ENCODE measurements at regions not wholly inside any gene's neighbourhood (a gene's known extent, or its start where the extent isn't known, plus 50 kb on each side); places are given as distances from the start of the nearest gene placed in this dataset.

DNA sequence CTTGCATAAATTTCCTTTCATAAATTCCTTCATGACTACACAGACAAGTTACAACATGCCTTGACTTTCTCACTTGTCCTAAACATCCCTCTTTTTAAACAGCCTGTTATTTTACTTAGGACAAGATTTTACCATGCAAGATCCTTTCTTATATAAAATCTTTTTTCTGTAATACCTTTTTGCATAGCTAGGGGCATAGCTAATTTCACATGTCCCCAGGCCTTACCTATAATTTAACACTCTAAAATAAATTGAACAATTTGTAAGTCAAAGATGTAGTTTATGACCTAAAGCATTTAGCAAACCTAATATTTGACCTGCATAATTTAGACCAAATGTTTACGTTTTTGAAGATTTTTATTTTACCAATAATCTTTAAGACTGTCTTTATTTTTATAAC is 396.3 kb upstream of the FSTL5 start:
- H3K9ac ChIP-seq (ENCODE audit: low read length): no peak overlapping the region
- H3K4me1 ChIP-seq (ENCODE audit: low read length): no peaks in the 10 kb centered on the region
- no peaks in the 10 kb centered on the region; the same call in 1 of the 2 replicates for H3K9me2 ChIP-seq (replicated peaks; ENCODE audit: insufficient read depth, low read length)
- H4K20me1 ChIP-seq (ENCODE audit: insufficient read depth, low read depth, low read length): no peaks in the 10 kb centered on the region
- H3K27ac ChIP-seq (ENCODE audit: low read length): no peak overlapping the region
- H3K4me3 ChIP-seq (ENCODE audit: low read length): no peak overlapping the region
- no peaks in the 10 kb centered on the region for H3K27me3 ChIP-seq (ENCODE audit: low read length)
- H3K9me3 ChIP-seq (ENCODE audit: low read length): no peaks in the 10 kb centered on the region; the same call in none of the 2 replicates
- H3K4me2 ChIP-seq (ENCODE audit: low read depth, low read length, poor library complexity, severe bottlenecking): no peak overlapping the region
- H3K36me3 ChIP-seq (ENCODE audit: insufficient read depth, low read length): no peaks in the 10 kb centered on the region
- no peak for DNase-seq
- H2AFZ ChIP-seq (ENCODE audit: low read length): no peak overlapping the region
- no peaks in the 10 kb centered on the region for H3K79me2 ChIP-seq (ENCODE audit: low read length)

DNA sequence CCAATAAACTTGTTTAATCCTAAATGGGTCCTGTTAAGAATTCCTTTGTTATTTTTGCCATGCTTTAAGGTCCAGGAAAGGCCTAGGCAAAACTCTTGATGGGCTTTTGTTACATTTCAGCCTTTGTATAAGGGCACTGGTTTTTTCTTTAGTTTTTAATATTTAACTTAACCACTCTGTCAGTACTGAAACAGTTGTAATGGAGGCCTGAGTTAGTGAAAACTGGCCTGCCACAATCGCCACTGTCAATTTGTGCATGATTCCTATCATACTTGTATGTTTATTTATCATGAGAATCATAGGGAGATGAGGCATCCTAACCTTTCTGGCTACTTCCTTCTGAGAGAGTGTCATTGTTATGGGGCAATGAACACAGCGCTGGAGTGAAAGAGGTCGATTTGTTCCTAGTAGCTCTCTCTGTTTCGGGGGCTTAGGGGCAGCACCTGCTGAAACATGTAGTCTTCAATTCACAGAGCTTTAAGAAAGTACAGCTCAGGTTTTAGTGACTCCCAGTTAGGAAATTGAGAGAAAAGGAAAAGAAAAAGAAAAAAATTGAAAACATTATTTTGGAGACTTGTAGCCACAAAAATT is 393.8 kb upstream of the FSTL5 start:
- H3K9me2 ChIP-seq (replicated peaks; ENCODE audit: insufficient read depth, low read length): no peaks in the 10 kb centered on the region; the same call in 1 of the 2 replicates
- no peaks in the 10 kb centered on the region for H3K36me3 ChIP-seq (ENCODE audit: insufficient read depth, low read length)
- peaks cover 11% of the 10 kb centered on the region; the same call in 1 of the 2 replicates for H3K9me3 ChIP-seq (ENCODE audit: low read length)
- H3K4me2 ChIP-seq (ENCODE audit: low read depth, low read length, poor library complexity, severe bottlenecking): no peak overlapping the region
- H3K27ac ChIP-seq (ENCODE audit: low read length): no peak overlapping the region
- no peak for DNase-seq
- H3K79me2 ChIP-seq (ENCODE audit: low read length): no peaks in the 10 kb centered on the region
- no peak overlapping the region for H3K9ac ChIP-seq (ENCODE audit: low read length)
- H4K20me1 ChIP-seq (ENCODE audit: insufficient read depth, low read depth, low read length): no peaks in the 10 kb centered on the region
- H3K27me3 ChIP-seq (ENCODE audit: low read length): no peaks in the 10 kb centered on the region
- no peak overlapping the region for H3K4me3 ChIP-seq (ENCODE audit: low read length)
- no peaks in the 10 kb centered on the region for H3K4me1 ChIP-seq (ENCODE audit: low read length)
- H2AFZ ChIP-seq (ENCODE audit: low read length): no peak overlapping the region

DNA sequence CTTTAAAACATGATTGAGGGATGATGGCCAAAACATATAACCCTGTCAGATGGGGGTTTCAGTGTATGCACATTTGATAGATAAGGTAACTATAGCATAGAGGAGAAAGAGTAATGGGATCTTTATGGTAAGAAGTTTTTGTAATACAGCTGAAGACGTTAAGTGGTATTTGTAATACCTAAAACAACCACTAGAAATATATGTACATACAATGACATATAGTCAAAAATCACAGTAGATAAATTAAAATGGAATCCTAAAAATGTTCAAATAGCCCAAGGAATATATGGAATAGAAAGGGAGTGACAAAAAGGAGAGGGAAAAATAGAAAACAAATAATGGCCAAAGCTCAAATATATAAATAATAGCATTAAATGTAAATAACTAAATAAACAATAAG is 371.3 kb upstream of the FSTL5 start:
- Histone ChIP-seq H3K4me1 (ENCODE audit: low read length) (no peaks in the 10 kb centered on the region), H3K27ac (ENCODE audit: low read length) (no peak overlapping the region), H3K4me2 (ENCODE audit: low read depth, low read length, poor library complexity, severe bottlenecking) (no peak overlapping the region), H3K36me3 (ENCODE audit: insufficient read depth, low read length) (no peaks in the 10 kb centered on the region), H4K20me1 (ENCODE audit: insufficient read depth, low read depth, low read length) (no peaks in the 10 kb centered on the region), H3K27me3 (ENCODE audit: low read length) (no peaks in the 10 kb centered on the region), H3K79me2 (ENCODE audit: low read length) (no peaks in the 10 kb centered on the region), H3K4me3 (ENCODE audit: low read length) (no peak overlapping the region), H3K9ac (ENCODE audit: low read length) (no peak overlapping the region), H3K9me3 (ENCODE audit: low read length) (no peaks in the 10 kb centered on the region), H2AFZ (ENCODE audit: low read length) (no peak overlapping the region), H3K9me2 (replicated peaks; ENCODE audit: insufficient read depth, low read length) (no peaks in the 10 kb centered on the region)
- no peak for DNase-seq

DNA sequence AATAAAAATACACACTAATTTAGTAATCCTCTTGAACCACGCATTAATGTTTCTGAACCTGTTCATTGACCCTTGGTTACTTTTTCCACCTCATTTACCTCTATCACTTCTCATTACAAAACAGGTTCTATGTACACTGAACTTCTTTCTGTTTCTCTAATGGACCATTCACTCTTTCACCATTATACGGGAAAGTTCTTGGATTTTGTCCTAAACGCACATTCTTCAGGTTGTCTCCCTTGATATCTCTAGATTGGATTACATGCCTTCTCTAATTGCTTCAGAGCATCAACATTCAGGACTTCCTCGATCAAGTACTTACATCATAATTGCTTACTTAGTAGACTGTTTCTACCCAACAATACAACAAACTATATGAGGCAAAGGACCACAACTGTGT is 359.4 kb upstream of the FSTL5 start:
- H3K9me2 ChIP-seq (replicated peaks; ENCODE audit: insufficient read depth, low read length): no peaks in the 10 kb centered on the region
- no peak overlapping the region for H3K4me3 ChIP-seq (ENCODE audit: low read length)
- H3K4me2 ChIP-seq (ENCODE audit: low read depth, low read length, poor library complexity, severe bottlenecking): no peak overlapping the region
- no peaks in the 10 kb centered on the region for H3K4me1 ChIP-seq (ENCODE audit: low read length)
- H2AFZ ChIP-seq (ENCODE audit: low read length): no peak overlapping the region
- H3K9ac ChIP-seq (ENCODE audit: low read length): no peak overlapping the region
- peaks cover 12% of the 10 kb centered on the region; the same call in 1 of the 2 replicates for H3K9me3 ChIP-seq (ENCODE audit: low read length)
- H3K36me3 ChIP-seq (ENCODE audit: insufficient read depth, low read length): no peaks in the 10 kb centered on the region
- H3K27me3 ChIP-seq (ENCODE audit: low read length): no peaks in the 10 kb centered on the region
- no peak overlapping the region for H3K27ac ChIP-seq (ENCODE audit: low read length)
- no peaks in the 10 kb centered on the region for H3K79me2 ChIP-seq (ENCODE audit: low read length)
- no peaks in the 10 kb centered on the region for H4K20me1 ChIP-seq (ENCODE audit: insufficient read depth, low read depth, low read length)
- DNase-seq: no peak

DNA sequence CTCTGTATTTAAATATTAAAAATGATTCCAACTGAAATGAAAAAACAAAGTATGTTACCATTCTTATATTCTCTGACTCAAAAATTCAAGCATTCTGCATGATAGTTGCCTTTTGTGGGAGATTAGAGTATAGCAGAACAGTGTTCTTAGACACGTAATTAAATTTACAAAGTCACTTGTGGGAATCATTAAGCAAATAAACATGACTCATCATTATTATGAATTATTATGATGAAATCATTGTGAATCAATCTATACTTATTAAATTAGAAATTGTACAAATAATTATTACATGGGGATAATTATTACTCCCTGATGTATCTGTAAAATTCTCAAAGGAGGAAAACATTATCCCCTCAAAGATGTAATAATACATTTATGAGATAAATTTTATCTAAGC is 358.9 kb upstream of the FSTL5 start:
- H3K9me2 ChIP-seq (replicated peaks; ENCODE audit: insufficient read depth, low read length): no peaks in the 10 kb centered on the region
- no peaks in the 10 kb centered on the region for H3K36me3 ChIP-seq (ENCODE audit: insufficient read depth, low read length)
- no peaks in the 10 kb centered on the region for H4K20me1 ChIP-seq (ENCODE audit: insufficient read depth, low read depth, low read length)
- H3K4me2 ChIP-seq (ENCODE audit: low read depth, low read length, poor library complexity, severe bottlenecking): no peak overlapping the region
- no peaks in the 10 kb centered on the region for H3K27me3 ChIP-seq (ENCODE audit: low read length)
- no peak overlapping the region for H3K4me3 ChIP-seq (ENCODE audit: low read length)
- H3K79me2 ChIP-seq (ENCODE audit: low read length): no peaks in the 10 kb centered on the region
- peaks cover 12% of the 10 kb centered on the region; the same call in 1 of the 2 replicates for H3K9me3 ChIP-seq (ENCODE audit: low read length)
- no peak overlapping the region for H2AFZ ChIP-seq (ENCODE audit: low read length)
- H3K9ac ChIP-seq (ENCODE audit: low read length): no peak overlapping the region
- no peak for DNase-seq
- no peaks in the 10 kb centered on the region for H3K4me1 ChIP-seq (ENCODE audit: low read length)
- H3K27ac ChIP-seq (ENCODE audit: low read length): no peak overlapping the region

DNA sequence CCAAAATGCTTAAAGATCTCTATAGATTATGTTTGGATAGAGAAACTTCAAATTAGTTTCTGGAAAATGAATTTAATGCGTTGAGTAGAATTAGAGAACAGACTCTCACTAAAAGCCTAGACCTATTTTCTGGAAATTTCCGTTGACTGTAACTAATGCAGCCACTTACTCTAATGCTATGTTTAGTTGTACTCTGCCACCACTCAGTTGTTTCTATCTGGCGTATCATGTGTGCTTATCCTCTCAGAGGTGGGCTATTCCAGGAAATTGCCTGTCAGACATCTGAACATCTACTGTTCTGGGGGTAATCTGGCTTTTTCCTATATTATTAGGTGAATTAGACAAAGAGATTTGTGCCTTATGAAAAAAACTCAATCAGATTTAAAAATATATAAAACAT is 347.1 kb upstream of the FSTL5 start:
- H3K4me2 ChIP-seq (ENCODE audit: low read depth, low read length, poor library complexity, severe bottlenecking): no peak overlapping the region
- H3K27me3 ChIP-seq (ENCODE audit: low read length): no peaks in the 10 kb centered on the region
- no peaks in the 10 kb centered on the region for H3K9me2 ChIP-seq (replicated peaks; ENCODE audit: insufficient read depth, low read length)
- no peak overlapping the region for H3K4me3 ChIP-seq (ENCODE audit: low read length)
- H3K79me2 ChIP-seq (ENCODE audit: low read length): no peaks in the 10 kb centered on the region
- no peak overlapping the region for H2AFZ ChIP-seq (ENCODE audit: low read length)
- H3K4me1 ChIP-seq (ENCODE audit: low read length): no peaks in the 10 kb centered on the region
- no peak overlapping the region for H3K27ac ChIP-seq (ENCODE audit: low read length)
- H3K9me3 ChIP-seq (ENCODE audit: low read length): no peaks in the 10 kb centered on the region
- H3K9ac ChIP-seq (ENCODE audit: low read length): no peak overlapping the region
- DNase-seq: no peak
- no peaks in the 10 kb centered on the region for H3K36me3 ChIP-seq (ENCODE audit: insufficient read depth, low read length)
- H4K20me1 ChIP-seq (ENCODE audit: insufficient read depth, low read depth, low read length): no peaks in the 10 kb centered on the region

DNA sequence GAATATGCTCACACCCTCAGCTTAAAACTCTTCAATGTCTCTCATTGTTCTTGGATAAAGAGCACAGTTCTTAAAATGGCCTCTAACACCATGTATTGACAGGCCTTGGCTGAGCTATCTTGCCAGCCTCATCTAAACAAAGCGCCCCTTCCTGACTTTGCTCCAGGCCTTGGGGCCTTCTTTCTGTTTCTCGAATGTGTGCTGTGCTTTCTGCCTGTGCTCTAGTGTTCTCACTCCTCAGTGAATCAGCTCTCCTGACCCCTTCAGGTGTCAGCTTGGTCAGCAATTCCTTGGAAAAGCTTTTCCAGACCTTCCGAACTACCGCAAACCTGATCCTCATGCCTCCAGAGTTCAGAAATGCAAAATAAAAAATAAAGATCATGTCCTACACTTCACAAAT is 346.3 kb upstream of the FSTL5 start:
- no peaks in the 10 kb centered on the region for H3K4me1 ChIP-seq (ENCODE audit: low read length)
- no peaks in the 10 kb centered on the region for H3K9me2 ChIP-seq (replicated peaks; ENCODE audit: insufficient read depth, low read length)
- no peak overlapping the region for H3K4me3 ChIP-seq (ENCODE audit: low read length)
- H3K36me3 ChIP-seq (ENCODE audit: insufficient read depth, low read length): no peaks in the 10 kb centered on the region
- no peaks in the 10 kb centered on the region for H3K9me3 ChIP-seq (ENCODE audit: low read length)
- no peak for DNase-seq
- H3K9ac ChIP-seq (ENCODE audit: low read length): no peak overlapping the region
- no peak overlapping the region for H3K27ac ChIP-seq (ENCODE audit: low read length)
- H3K4me2 ChIP-seq (ENCODE audit: low read depth, low read length, poor library complexity, severe bottlenecking): no peak overlapping the region
- no peak overlapping the region for H2AFZ ChIP-seq (ENCODE audit: low read length)
- no peaks in the 10 kb centered on the region for H3K27me3 ChIP-seq (ENCODE audit: low read length)
- H3K79me2 ChIP-seq (ENCODE audit: low read length): no peaks in the 10 kb centered on the region
- no peaks in the 10 kb centered on the region for H4K20me1 ChIP-seq (ENCODE audit: insufficient read depth, low read depth, low read length)

DNA sequence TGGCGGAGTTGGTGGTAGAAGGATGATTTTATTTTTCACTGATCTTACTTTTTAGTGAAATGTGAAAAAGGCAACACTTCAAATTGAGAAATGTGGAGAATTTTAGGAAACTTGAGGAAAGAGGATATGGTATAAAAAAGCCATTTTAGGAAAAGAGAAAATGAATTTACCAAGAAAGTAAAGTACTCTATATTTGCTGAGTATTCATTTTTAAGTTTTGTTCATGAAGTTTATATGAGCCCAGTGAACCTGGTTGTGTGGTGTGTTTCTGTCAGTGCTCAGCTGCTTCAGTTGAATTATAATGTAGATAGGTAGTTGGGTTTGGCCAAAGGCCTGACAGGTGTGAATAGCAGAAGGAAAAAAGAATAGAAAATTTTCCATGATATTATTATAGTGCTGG is 345.5 kb upstream of the FSTL5 start:
- Histone ChIP-seq H3K27ac (ENCODE audit: low read length) (no peak overlapping the region), H3K79me2 (ENCODE audit: low read length) (no peaks in the 10 kb centered on the region), H3K9ac (ENCODE audit: low read length) (no peak overlapping the region), H3K9me2 (replicated peaks; ENCODE audit: insufficient read depth, low read length) (no peaks in the 10 kb centered on the region), H3K4me2 (ENCODE audit: low read depth, low read length, poor library complexity, severe bottlenecking) (no peak overlapping the region), H3K9me3 (ENCODE audit: low read length) (no peaks in the 10 kb centered on the region), H3K27me3 (ENCODE audit: low read length) (no peaks in the 10 kb centered on the region), H4K20me1 (ENCODE audit: insufficient read depth, low read depth, low read length) (no peaks in the 10 kb centered on the region), H2AFZ (ENCODE audit: low read length) (no peak overlapping the region), H3K4me3 (ENCODE audit: low read length) (no peak overlapping the region), H3K4me1 (ENCODE audit: low read length) (no peaks in the 10 kb centered on the region), H3K36me3 (ENCODE audit: insufficient read depth, low read length) (no peaks in the 10 kb centered on the region)
- no peak for DNase-seq

DNA sequence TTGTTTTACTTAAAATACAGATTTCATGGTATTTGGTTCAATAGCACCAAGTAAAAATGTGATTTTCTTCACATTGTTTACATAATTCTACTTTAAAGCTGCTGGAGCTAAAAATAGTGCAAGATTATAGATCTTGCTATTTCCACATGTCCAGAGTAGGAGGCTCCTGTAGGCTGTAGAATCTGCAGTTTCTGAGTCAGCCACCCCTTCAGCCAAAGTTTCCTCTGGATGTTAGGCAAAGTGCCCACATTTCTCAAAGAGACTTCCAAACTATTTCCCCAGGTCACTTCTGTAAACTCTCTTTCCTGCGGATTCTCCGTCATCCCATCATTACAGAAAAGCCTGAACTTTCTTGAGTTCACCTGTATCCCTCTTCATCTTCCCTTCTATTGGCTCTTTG is 342.5 kb upstream of the FSTL5 start:
- Histone ChIP-seq H2AFZ (ENCODE audit: low read length) (no peak overlapping the region), H3K4me3 (ENCODE audit: low read length) (no peak overlapping the region), H3K36me3 (ENCODE audit: insufficient read depth, low read length) (no peaks in the 10 kb centered on the region), H3K79me2 (ENCODE audit: low read length) (no peaks in the 10 kb centered on the region), H3K9ac (ENCODE audit: low read length) (no peak overlapping the region), H3K27ac (ENCODE audit: low read length) (no peak overlapping the region), H3K4me1 (ENCODE audit: low read length) (no peaks in the 10 kb centered on the region), H3K4me2 (ENCODE audit: low read depth, low read length, poor library complexity, severe bottlenecking) (no peak overlapping the region), H3K27me3 (ENCODE audit: low read length) (no peaks in the 10 kb centered on the region), H3K9me3 (ENCODE audit: low read length) (no peaks in the 10 kb centered on the region), H4K20me1 (ENCODE audit: insufficient read depth, low read depth, low read length) (no peaks in the 10 kb centered on the region), H3K9me2 (replicated peaks; ENCODE audit: insufficient read depth, low read length) (no peaks in the 10 kb centered on the region)
- no peak for DNase-seq
